Spleen (tissue), 11 donors: ENCODE measurements at regions not wholly inside any gene's neighbourhood (a gene's known extent, or its start where the extent isn't known, plus 50 kb on each side); places are given as distances from the start of the nearest gene placed in this dataset.

Experiments used
- DNase-seq: peaks from one replicate; pipeline ENCODE4 v3.0.0-alpha.2; 2020
- H3K27ac ChIP-seq, 8 donors: fragments of 200-600 bp; sonication (generic) in 7 of 8; 1 replicate in 4 of 8; 2 replicates in 4 of 8; pipeline versions ENCODE4 v1.5.0 to v1.8.0; 2016 to 2021; ENCODE audit warnings: inconsistent platforms in 4 of 8, mild to moderate bottlenecking in 4 of 8, moderate library complexity in 1 of 8
- H3K27me3 ChIP-seq, 7 donors: fragments of 200-600 bp; sonication (generic) in 6 of 7; replicated peaks in 1 of 7; 1 replicate in 4 of 7; 2 replicates in 3 of 7; pipeline versions ENCODE4 v1.5.0 to v1.8.0; 2016 to 2021; ENCODE audit warnings: inconsistent platforms in 3 of 7, mild to moderate bottlenecking in 1 of 7
- H3K36me3 ChIP-seq, 6 donors: fragments of 200-600 bp; sonication (generic) in 5 of 6; 1 replicate in 4 of 6; 2 replicates in 2 of 6; pipeline versions ENCODE4 v1.5.0 to v1.8.0; 2016 to 2021; ENCODE audit warnings: inconsistent platforms in 2 of 6
- H3K4me1 ChIP-seq, 6 donors: fragments of 200-600 bp; sonication (generic) in 5 of 6; 1 replicate in 3 of 6; 2 replicates in 3 of 6; pipeline versions ENCODE4 v1.5.0 to v1.8.0; 2016 to 2021; ENCODE audit warnings: inconsistent platforms in 3 of 6
- H3K4me3 ChIP-seq, 8 donors: fragments of 200-600 bp; sonication (generic) in 7 of 8; 1 replicate in 4 of 8; 2 replicates in 4 of 8; pipeline versions ENCODE4 v1.5.0 to v1.8.0; 2016 to 2021; ENCODE audit warnings: inconsistent platforms in 4 of 8, mild to moderate bottlenecking in 4 of 8, moderate library complexity in 2 of 8
- H3K9me3 ChIP-seq, 8 donors: fragments of 200-600 bp; sonication (generic) in 7 of 8; 1 replicate in 4 of 8; 2 replicates in 4 of 8; pipeline versions ENCODE4 v1.5.0 to v1.8.0; 2016 to 2021; ENCODE audit warnings: inconsistent platforms in 4 of 8
- POLR2A ChIP-seq, 3 donors: fragments of 450-650 bp; IDR thresholded peaks; one replicate each; pipeline ENCODE4 v1.5.1; 2017; ENCODE audit warnings: antibody characterized with exemption in 3 of 3, mild to moderate bottlenecking in 1 of 3
- POLR2AphosphoS5 ChIP-seq, 3 donors: sonication (generic); formaldehyde crosslinking; IDR thresholded peaks; one replicate each; pipeline ENCODE4 v1.5.1; 2017; ENCODE audit warnings: antibody characterized with exemption in 3 of 3
- WGBS, 5 donors: extraction: QIAGEN DNeasy Blood & Tissue Kit in 3 of 5; methylation state at CpG; one replicate each; pipeline versions ENCODE4 v1.1.5 to v1.1.7; 2013 to 2018; 5-methylcytosine and 5-hydroxymethylcytosine counted together
- intact Hi-C: fragments of 100-400 bp; cut with DNase I; formaldehyde crosslinking; loops from one replicate; pipeline ENCODE4 v1.15.0; 2023; ENCODE audit warnings: low total_unique reads
- small RNA-seq, 4 donors: library from RNA; depleted of rRNA; stranded (forward); fragments of <200 nt; gene quantifications; one replicate each; pipeline ENCODE3, GENCODE V24; 2016
- TF ChIP-seq, protein P1 (sequence below), 11 experiments: fragments of 200-600 bp in 7 of 11; fragments of 450-650 bp in 4 of 11; sonication (generic) in 4 of 11; IDR thresholded peaks in 8 of 11; conservative IDR thresholded peaks in 3 of 11; 1 replicate in 7 of 11; 2 replicates in 4 of 11; pipeline versions ENCODE4 v1.4.0 to v1.8.0; 2016 to 2021; ENCODE audit warnings: antibody characterized with exemption in 11 of 11, inconsistent platforms in 4 of 11, mild to moderate bottlenecking in 1 of 11
- donor health status: healthy with polysubstance abuse.
- donor health status: DM: no; HTN: no; CAD: no; lungs with moderate emphysema.
- donor health status: DM: no; HTN: no; CAD: no.
- donor health status: Bipolar disorder and iron deficiency.
- donor health status: healthy.
- donor health status: DM: no; HTN: no; CAD: no.
- donor health status: DM: yes; HTN: yes; CAD: no.

DNA sequence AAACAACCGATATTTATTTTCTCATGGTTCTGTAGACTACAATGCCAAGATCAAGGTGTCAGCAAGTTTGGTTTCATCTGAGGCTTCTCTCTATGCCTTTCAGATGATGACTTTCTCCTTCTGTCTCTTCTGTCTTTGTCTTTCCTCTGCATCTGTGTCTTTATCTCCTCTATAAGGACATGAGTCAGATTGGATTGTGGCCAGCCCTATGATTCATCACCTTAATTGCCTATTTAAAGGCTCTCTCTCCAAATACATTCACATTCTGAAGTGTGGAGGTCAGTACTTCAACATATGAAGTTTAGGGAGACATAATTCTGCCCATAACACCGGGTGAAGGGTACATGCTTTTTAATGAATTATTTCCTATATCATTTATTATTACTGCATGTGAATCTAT, 71.2 kb upstream of the CNTNAP5 start:
- 77 to 85% (median 82%) methylated on average over 2 of the region's 2 CpGs for WGBS, 5 donors
- Histone ChIP-seq H3K36me3 (no peaks in the 10 kb centered on the region), H3K9me3 (peaks cover 0 to 14% (median 0%) of the 10 kb centered on the region in 8 donors), H3K27me3 (no peaks in the 10 kb centered on the region), H3K4me1 (no peaks in the 10 kb centered on the region), H3K27ac (no peak overlapping the region), H3K4me3 (no peak overlapping the region)
- no peak for DNase-seq
- no peak for TF ChIP-seq POLR2A (IDR thresholded peaks at IDR 0.05)
- TF ChIP-seq POLR2AphosphoS5 (IDR thresholded peaks at IDR 0.05) = no peak
- TF ChIP-seq, protein P1, sequence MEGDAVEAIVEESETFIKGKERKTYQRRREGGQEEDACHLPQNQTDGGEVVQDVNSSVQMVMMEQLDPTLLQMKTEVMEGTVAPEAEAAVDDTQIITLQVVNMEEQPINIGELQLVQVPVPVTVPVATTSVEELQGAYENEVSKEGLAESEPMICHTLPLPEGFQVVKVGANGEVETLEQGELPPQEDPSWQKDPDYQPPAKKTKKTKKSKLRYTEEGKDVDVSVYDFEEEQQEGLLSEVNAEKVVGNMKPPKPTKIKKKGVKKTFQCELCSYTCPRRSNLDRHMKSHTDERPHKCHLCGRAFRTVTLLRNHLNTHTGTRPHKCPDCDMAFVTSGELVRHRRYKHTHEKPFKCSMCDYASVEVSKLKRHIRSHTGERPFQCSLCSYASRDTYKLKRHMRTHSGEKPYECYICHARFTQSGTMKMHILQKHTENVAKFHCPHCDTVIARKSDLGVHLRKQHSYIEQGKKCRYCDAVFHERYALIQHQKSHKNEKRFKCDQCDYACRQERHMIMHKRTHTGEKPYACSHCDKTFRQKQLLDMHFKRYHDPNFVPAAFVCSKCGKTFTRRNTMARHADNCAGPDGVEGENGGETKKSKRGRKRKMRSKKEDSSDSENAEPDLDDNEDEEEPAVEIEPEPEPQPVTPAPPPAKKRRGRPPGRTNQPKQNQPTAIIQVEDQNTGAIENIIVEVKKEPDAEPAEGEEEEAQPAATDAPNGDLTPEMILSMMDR (IDR thresholded peaks at IDR 0.05 in 8 of 11, conservative IDR thresholded peaks at IDR 0.05 in 3 of 11) = no peak
- intact Hi-C loops = no loop called here

GRCh38 chr2:123958011-123958410, 67.1 kb upstream of the CNTNAP5 start:
- Histone ChIP-seq H3K27me3 (no peaks in the 10 kb centered on the region), H3K4me1 (no peaks in the 10 kb centered on the region), H3K27ac (no peak overlapping the region), H3K9me3 (peaks cover 0 to 25% (median 0%) of the 10 kb centered on the region in 8 donors), H3K4me3 (no peak overlapping the region), H3K36me3 (no peaks in the 10 kb centered on the region)
- intact Hi-C loops = no loop called here
- TF ChIP-seq POLR2A (IDR thresholded peaks at IDR 0.05) (no peak), POLR2AphosphoS5 (IDR thresholded peaks at IDR 0.05) (no peak)
- TF ChIP-seq, protein P1 (IDR thresholded peaks at IDR 0.05 in 8 of 11, conservative IDR thresholded peaks at IDR 0.05 in 3 of 11) = no peak
- WGBS, 5 donors = 62 to 84% (median 69%) methylated on average over 4 of the region's 4 CpGs
- no peak for DNase-seq

DNA sequence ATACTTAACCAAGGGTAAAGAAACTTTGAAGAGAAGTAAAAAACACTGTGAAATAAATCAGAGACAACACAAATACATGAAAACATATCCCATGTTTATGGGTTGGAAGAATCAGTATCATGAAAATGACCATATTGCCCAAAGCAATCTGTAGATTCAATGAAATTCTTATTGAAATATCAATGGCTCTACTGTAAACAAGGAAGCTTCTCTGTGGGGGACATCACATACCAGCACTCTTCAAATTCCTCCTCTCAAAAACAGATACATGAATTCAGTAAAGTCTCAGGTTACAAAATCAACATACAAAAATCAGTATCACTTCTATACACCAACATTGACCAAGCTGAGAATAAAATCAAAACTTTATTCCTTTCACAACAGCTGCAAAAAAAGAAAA, 63.5 kb upstream of the CNTNAP5 start:
- Histone ChIP-seq H3K4me3 (no peak overlapping the region), H3K27ac (no peak overlapping the region), H3K36me3 (no peaks in the 10 kb centered on the region), H3K27me3 (no peaks in the 10 kb centered on the region), H3K9me3 (peaks cover 0 to 25% (median 0%) of the 10 kb centered on the region in 8 donors), H3K4me1 (no peaks in the 10 kb centered on the region)
- no peak for DNase-seq
- intact Hi-C loops = no loop called here
- TF ChIP-seq, protein P1 (IDR thresholded peaks at IDR 0.05 in 8 of 11, conservative IDR thresholded peaks at IDR 0.05 in 3 of 11) = no peak
- TF ChIP-seq POLR2A (IDR thresholded peaks at IDR 0.05) (no peak), POLR2AphosphoS5 (IDR thresholded peaks at IDR 0.05) (no peak)

- TF ChIP-seq POLR2AphosphoS5 (IDR thresholded peaks at IDR 0.05) (no peak), POLR2A (IDR thresholded peaks at IDR 0.05) (no peak)
- TF ChIP-seq, protein P1 (IDR thresholded peaks at IDR 0.05 in 8 of 11, conservative IDR thresholded peaks at IDR 0.05 in 3 of 11) = no peak
- 42 to 57% (median 47%) methylated on average over 8 of the region's 8 CpGs for WGBS, 5 donors
- Histone ChIP-seq H3K27ac (no peak overlapping the region), H3K27me3 (no peaks in the 10 kb centered on the region), H3K4me3 (no peak overlapping the region), H3K36me3 (no peaks in the 10 kb centered on the region), H3K9me3 (peaks cover 0 to 14% (median 3%) of the 10 kb centered on the region in 8 donors), H3K4me1 (no peaks in the 10 kb centered on the region)
- DNase-seq = no peak
- intact Hi-C loops = no loop called here
Measured at GRCh38 chr2:123971564-123972318, 53.3 kb upstream of the CNTNAP5 start.

Small RNAs in the stretch of these regions (small RNA-seq; reads per million reads assigned to genes)
- gene AC064859.1 = 0 reads per million in 4 donors
